NCI-H526 treated with DMSO at 0.1 percent for 48 hours (cell line): ENCODE measurements at regions not wholly inside any gene's neighbourhood (a gene's known extent, or its start where the extent isn't known, plus 50 kb on each side); places are given as distances from the start of the nearest gene placed in this dataset.

Experiments
- DNase-seq: peaks from one replicate; lab custom pipeline; 2025; lab: John Stamatoyannopoulos, UW

DNA sequence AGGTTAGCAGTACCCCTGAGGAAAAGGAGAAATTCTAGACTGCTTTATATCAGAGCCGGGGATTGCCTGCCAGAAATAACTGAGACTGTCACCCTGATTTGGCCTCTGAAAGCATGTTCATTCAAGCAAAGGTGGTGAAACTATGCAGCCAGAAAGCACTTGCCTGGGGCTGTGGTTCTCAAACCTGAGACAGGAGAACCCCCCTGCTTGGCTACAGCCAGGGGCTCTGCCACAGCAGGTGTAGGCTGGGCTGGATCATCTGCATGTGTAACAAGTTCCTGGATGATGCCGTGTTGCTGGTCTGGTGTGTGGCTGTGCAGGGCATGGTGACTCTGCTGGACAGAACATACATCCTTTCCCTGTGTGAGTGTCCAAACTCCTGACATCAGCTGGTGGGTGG, 157.8 kb downstream of the NXNL2 start:
- no peak for DNase-seq

DNA sequence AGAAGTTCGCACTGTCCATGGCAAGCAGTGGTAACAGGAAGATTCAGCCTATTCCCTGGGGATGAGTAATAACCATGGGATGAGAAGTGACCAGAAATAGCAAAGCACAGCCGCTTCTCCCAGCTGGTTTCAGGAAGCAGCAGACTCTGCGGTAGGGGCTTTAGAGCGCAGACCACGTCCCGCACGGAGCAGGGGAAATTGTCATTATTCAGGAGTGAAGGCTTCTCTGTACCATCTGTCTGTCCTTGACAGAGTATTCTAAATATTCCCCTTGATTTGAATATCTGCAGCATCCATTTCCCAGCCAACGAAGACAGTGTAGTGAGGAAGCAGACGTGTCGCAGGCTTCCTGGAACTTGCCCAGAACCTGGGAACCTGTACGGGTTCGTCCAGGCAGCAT, 159.6 kb downstream of the NXNL2 start:
- no peak for DNase-seq

DNA sequence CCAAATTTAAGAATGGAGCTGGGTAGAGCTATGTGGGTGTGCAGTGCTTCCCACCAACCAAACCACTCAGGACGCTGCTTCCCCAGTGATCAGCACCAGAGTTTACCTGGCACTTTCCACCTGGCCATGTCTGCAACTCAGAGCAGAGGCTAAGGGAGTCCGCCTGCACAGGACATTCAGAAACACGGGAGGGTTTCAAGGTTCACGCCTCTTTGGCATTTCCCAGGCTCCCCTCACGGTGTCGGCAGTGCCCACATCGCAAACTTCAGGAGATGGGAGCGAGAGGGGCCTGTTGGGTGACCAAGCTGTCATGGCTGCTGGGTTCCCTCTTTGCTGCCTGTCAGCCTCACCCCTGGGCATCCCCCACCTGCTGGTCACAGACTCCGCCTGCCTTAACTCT, 161.5 kb downstream of the NXNL2 start:
- DNase-seq = no peak

DNA sequence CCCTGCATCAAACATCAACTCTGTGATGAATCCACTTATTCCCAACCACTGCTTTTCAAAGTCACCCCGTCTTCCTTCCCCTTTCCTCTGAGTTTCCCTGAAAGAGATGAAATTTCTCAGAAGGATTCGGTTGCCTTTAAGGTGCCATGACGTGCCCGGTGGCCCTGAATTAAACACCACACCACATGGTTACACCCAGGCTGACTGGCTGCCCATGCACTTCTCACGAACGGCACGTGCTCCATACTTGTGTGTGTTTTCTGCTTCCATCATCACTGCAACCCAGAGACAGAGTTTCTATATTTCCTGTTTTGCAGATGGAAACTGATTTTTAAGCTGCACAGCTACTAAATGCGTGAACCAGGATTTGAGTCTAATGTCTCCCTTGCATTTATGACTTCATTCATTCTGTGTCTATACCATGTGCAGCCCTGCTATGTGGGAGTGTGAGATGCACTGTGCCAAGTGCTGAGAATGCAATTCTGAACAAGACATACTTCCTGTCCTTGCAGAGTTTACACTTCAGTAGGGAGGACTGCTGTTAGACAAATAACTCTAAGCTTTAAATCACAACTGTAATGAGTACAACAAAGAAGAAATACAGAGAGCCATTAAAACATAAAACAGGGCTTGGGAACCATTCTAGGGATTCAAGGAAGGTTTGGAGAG, 162.9 kb downstream of the NXNL2 start:
- no peak for DNase-seq

DNA sequence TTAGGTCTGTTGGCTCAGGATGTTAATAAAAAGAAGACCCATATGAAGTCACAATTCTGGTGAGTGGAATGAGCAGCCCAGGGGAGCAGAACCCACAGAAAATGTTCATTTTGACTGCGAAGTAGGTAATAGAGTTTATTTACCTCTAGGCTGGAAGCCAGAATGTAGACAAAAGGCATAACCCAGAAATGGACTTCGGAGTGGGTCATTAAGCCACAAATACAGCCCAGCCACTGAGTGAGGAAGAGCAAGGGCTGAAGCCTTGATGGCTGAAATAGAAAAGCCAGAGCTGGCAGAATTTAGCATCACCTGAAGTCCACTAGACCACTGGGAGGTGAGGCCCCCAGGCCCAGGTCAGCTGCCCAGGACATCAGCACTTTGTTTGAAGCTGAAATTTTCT, 168.0 kb downstream of the NXNL2 start:
- no peak for DNase-seq

DNA sequence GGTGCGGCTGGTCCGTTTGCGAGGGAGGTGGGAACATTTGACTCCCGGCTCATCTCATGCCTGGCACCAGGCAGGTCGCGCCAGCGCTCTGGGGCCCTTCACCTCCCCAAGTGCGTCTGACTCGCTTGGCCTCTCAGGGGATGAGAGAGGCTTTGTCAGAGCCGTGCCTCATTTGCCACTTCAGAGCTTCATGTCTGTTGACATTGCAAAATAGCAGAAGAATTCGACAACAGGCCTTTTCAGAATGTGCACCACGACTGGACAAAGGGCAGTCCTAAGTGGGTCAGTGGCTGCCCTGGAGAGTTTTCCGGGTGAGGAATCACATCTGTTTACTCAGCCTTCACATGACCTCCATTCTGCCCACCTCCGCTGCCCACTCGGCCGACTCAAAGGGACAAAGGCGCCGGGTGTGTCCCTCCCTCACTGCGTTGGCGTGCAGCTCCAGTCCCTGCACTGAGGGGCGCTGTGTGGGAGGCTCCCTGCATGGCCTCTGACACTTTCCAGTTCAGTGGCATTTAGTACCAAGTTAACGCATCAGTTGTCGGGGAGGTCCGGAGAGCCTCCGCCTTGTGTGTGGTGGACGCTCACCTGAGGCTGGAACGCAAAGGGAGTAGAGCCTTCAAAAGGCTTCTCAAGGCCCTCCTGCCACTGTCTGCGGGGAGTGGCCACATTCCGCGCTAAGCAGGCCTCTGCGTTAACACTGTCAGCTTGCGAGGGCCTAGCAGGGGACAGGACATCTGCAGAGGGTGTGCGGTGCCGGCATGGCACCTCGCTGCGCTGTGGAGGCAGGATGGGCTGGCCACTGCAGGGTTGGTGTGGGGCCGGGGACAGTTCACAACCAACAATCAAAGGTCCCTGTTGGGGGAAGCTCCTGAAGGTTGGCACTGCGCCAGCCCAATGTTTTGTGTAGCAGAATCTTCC, 171.5 kb downstream of the NXNL2 start:
- peak; percentile 23 for DNase-seq

DNA sequence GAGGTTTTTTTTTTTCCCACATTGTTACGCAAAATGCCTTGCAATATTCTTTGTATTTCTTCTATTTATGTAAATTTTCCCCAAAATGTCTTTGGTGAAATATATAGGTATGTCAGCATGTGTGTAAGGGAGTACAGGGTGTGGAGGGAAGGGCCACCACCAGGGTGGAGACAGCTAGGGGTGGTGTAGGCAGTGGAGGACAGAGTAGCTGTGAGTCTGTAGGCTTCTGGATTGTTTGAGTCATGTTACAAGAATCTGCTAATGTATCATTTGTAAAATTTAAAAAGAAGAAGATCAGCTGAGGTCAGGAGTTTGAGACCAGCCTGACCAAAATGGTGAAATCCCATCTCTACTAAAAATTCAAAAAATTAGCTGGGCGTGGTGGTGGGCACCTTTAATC, 175.5 kb downstream of the NXNL2 start:
- DNase-seq = no peak

DNA sequence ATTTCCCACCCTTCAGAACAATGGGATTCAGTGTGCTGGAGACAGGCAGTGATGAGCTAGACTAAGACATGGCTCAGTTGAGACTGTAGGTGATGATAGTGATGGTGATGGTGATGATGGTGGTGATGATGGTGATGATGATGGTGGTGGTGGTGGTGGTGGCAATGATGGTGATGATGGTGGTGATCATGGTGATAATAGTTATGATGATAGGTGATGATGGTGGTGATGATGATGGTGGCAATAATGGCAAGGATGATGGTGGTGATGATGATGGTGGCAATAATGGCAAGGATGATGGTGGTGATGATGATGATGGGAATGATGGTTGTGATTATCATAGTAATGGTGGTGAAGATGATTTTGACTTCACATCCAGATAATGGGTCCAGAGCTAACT, 176.7 kb downstream of the NXNL2 start:
- DNase-seq = no peak

DNA sequence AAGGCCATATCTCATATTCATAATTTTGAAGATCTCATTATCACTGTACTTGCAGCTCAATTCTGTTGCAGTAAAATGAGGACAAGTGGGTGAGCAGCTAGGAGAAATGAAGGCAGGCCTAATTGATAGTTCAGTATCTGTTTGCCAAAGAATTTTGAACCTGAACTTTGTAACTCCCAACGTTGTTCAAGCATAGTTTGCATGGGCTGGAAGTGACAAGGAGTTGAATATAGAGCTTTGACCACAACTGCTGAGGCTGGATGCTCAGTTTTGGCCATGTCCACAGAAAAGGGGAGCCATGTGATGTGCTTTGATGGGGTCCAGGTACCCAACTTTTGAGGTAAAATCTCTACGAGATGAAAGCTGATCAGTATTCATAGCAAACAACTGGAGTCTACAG, 177.5 kb downstream of the NXNL2 start:
- DNase-seq = no peak

DNA sequence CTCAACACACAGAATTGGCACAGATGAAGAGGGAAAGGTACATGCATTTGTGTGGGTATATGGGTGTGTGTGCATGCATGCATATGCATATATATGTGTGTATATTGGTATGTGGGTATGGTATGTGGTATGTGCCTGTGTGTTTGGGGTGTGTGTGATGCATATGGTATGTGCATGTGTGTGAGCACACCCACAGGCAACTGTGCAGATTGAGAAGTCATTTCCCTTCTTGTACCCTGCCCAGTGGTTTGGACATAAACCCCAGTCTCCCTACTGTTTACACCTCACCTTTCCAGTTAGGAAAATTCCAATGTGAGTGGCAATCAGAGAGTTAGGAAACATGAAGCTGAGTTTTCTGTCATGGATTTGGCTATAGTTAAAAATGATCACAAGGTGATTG, 178.0 kb downstream of the NXNL2 start:
- no peak for DNase-seq

DNA sequence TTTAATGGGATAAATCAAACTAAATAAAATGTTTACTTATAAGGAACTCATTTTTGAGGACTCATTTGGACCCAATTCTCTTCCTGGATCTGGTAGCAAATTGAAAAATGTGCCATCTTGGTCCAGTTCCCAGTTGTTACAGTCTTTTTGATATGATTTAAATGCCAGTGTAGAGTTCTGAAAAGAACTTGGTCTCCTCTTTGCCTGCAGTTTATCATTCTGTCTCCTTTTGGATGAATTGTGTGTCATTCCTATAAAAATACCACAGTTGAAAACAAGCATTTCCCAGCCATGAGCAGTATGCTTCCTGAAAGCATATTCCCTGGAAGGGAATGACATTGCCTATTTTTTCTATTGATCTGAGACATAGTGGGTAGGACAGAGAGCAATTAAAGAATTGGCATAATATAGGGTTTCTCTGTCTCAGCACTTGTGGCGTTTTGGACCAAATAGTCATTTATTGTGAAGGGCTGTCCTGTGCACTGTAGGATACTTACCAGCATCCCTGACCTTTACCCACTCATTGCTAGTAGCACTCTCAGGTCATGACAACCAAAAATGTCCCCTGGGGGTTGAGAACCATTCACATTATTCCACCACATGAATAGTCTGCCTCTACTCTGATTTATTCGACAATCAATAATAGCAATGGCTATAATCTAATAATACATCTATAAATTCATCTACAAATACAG, 181.8 kb downstream of the NXNL2 start:
- no peak for DNase-seq

DNA sequence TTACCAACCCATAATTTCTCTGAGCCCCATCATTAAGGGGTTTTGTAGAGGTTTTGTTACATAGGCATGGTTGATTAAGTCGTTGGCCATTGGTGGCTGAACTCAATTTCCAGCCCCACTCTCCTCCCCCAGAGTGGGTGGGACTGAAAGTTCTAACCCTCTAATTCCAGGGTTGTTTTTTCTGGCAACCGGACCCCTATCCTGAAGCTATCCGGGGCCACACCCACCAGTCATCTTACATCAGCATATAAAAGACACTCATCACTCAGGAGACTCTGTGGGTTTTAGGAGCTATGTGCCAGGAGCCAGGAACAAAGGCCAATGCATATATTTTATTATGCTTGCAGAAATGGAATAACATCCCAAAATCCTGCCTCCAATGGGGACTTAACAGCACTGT, 186.0 kb downstream of the NXNL2 start:
- DNase-seq = no peak

DNA sequence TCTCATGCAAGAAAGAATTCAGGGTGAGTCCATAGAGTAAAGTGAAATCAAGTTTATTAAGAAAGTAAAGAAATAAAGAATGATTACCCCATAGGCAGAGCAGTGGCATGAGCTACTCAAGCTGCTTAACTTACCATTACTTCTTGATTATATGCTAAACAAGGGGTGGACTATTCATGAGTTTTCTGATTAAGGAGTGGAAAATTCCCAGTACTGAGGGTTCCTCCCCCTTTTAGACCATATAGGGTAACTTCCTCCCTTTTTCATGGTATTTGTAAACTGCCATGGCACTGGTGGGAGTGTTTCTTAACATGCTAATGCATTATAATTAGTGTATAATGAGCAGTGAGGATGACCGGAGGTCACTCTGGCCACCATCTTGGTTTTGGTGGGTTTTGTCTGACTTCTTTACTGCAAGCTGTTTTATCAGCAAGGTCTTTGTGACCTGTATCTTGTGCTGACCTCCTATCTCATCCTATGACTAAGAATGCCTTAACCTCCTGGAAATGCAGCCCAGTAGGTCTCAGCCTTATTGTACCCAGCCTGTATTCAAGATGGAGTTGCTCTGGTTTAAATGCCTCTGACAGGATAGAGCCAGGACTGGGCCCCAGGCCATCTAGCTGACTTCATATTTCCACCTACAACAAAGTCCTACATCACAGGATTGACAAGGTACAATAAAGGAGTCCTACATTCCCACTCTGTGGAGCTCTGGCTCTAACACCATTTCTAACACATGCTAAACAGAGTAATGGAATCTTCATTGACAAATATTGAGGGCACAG, 186.7 kb downstream of the NXNL2 start:
- no peak for DNase-seq

DNA sequence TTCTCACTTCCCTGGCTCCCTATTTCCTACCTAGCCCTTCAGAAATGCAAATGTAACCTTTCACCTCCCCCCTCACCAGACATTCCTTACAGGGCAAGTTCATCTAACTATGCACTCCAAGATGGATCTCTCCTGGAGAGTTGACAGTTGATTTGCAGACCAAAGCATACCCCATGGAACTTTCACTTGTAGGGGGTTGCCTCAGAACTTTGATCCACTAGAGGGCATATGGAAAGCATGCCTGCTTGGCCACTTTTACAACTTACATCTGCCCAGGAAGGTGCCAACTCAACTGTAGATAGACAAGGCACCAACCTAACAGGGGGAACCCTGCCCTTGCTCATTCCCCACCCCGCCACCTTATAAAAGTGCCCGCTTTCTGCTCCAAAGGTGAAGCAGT, 187.8 kb downstream of the NXNL2 start:
- no peak for DNase-seq

DNA sequence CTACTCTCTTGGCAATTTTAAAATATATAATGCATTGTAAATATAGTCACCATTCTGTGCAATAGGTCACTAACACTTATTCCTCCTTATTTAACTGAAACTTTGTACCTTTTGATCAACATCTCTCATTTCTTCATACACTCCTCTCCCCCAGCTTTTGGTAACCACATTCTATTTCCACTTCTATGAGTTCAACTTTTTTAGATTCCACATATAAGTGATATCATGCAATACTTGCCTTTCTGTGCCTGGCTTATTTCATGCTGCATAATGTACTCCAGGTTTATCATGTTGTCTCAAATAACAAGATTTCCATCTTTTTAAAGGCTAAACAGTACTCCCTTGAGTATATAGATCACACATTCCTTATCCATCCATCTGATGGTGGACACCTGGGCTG, 188.8 kb downstream of the NXNL2 start:
- DNase-seq = no peak

DNA sequence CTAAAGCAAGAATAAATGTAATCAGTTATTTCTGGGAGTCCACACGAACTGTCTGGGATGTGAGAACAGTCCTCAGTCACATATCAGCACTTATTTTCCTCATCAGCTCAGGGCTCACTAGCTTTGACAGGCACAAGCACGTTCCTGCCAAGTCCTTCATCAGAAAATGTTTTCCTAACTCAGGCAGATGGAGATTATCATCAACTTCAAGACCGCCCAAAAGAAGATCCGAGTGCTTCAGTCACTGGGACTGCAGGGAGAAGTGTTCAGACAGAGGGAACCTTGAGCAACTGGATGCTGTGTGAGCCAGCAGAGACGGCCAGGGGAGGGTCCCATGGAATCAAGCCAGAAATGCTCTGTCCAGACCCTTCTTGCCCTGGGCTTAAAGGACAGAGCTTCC, 189.4 kb downstream of the NXNL2 start:
- no peak for DNase-seq

DNA sequence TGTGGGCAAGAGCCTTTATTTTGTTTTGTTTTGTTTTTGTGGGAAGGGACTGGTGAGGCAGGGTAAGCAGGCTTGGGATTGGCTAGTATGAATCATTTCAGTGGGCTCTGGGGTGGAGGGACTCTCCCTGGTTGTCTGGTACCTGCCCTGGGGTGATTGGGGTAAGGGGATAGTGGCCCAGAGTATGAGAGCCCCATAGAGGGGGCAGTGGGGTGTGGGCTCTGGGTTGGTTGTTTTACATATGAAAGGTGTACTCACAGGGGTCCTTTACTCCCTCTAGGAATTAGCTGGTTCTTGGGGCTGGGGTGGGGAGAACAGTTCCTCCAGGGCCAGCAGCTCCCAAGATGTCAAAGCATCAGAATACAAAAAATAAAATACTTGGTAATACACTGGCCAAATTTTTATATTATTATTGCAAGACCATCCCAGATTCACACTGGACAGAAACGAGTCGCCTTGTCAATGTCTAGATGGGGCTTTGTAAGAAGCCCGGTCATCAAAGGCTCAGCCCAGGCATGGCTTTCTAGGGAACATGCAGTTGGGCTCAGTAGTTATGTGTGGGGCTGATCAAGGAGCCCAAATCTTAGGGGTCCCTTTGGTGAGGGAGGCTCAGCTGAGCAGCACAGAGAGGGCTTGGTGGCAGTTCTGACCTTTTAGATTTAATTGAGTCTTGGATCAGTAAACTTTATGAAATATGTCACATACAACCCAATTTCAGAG, 190.5 kb downstream of the NXNL2 start:
- DNase-seq = no peak

DNA sequence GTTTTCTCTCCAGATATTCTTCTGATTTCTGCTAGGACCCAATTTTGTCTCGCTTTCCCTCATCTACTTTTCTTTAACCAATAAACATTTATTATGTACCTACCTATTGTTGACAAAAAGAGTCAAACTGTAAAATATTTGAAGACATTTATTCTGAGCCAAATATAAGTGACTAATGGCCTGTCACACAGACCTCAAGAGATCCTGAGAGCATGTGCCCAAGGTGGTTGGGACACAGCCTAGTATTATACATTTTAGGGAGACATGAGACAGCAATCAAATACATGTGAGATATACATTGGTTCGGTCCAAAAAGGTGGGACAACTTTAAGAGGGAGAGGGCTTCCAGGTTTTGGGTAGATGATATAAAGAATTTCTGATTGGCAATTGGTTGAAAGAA, 191.8 kb downstream of the NXNL2 start:
- no peak for DNase-seq

DNA sequence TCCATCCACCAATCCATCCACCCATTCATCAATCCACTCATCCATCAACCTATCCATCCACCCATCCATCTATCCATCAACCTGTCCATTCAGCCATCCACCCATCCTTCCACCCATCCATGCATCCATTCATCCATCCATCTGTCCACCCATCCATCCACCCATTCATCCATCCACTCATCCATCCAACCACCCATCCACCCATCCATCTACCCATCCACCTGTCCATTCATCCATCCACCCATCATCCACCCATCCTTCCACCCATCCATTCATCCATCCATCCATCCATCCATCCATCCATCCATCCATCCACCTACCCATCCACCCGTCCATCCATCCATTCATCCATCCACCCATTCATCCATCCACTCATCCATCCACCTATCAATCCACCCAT, 195.8 kb downstream of the NXNL2 start:
- no peak for DNase-seq

DNA sequence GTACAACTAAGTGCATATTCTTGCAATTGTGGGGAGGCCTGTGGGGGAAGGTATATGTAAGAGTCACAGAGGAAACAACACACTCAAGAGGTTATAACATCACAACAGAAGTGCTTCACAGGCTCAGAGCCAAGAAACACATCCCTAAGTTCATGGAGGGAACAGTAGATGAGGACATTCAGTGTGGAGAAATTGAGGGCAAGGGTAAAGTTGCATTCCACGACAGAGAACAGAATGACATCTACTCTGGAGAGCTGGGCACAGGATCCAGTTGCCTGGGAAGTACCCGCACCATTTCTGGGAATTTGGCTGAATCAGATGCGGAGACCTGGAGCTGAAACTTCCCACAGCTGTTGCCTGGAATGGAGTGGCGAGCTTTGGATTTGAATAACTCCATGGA, 197.2 kb downstream of the NXNL2 start:
- DNase-seq = no peak

DNA sequence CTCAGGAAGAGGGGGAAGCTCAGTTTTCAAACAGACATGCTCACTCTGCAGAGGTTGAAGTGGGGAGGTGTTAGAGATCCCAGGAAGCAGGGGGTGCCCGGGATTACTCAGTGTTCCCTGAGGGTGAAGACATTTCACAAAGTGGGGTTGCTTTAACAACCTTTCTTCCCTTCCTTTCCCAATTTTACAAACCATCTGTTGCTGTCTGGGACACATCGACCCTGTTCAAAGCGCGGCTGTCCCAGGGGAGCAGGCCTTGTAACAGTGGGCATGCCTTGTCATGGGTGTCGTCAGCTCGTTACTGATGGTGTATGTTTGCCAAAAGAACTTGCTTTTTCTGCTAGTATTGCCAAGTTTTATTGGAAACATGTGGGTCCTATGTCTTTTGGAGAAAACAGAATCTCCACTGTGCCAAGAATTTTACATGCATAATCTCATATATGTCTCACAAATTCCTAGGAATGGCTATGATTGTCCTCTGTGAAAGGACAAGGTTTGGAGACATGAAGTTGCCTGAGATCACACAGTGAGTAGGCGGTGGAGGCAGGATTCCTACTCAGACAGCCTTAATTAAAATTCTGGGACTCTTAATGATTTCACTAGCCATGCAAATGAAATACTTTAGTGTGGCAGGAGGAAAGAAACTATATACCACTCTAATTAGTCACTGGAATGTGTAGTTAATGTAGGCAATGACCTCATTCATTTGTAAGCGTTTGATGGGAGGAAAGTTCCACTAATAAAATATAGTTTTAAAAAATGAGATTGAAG, 198.9 kb downstream of the NXNL2 start:
- DNase-seq = no peak
